DOHH2 (cell line): ENCODE measurements at regions not wholly inside any gene's neighbourhood (a gene's known extent, or its start where the extent isn't known, plus 50 kb on each side); places are given as distances from the start of the nearest gene placed in this dataset.

Experiments used
- H3F3A ChIP-seq: fragments of 200-600 bp; sonication (generic), shearing (Covaris generic); 2 replicates; pipeline ENCODE4 v1.6.0; 2016; ENCODE audit warnings: antibody characterized with exemption, mild to moderate bottlenecking; ENCODE audit not compliant: control insufficient read depth, insufficient read depth
- H3K27ac ChIP-seq: fragments of 200-600 bp; sonication (generic); 2 replicates; pipeline ENCODE4 v1.5.1; 2014; ENCODE audit warnings: low read depth, mild to moderate bottlenecking, low read length, moderate library complexity
- H3K27me3 ChIP-seq: fragments of 200-600 bp; sonication (generic); 2 replicates; pipeline ENCODE4 v1.6.1; 2014; ENCODE audit warnings: mild to moderate bottlenecking, low read length, mixed read lengths; ENCODE audit not compliant: control insufficient read depth
- H3K36me3 ChIP-seq: fragments of 200-600 bp; sonication (generic); 2 replicates; pipeline ENCODE4 v1.6.1; 2014; ENCODE audit warnings: mild to moderate bottlenecking, low read length, moderate library complexity, mixed read lengths; ENCODE audit not compliant: control insufficient read depth
- H3K4me1 ChIP-seq: fragments of 200-600 bp; sonication (generic); 2 replicates; pipeline ENCODE4 v1.6.1; 2014; ENCODE audit warnings: mild to moderate bottlenecking, low read length, mixed read lengths; ENCODE audit not compliant: control insufficient read depth
- H3K4me2 ChIP-seq: fragments of 200-600 bp; sonication (generic); 2 replicates; pipeline ENCODE4 v1.6.0; 2014; ENCODE audit warnings: mild to moderate bottlenecking, low read length, moderate library complexity
- H3K4me3 ChIP-seq: fragments of 200-600 bp; sonication (generic); 2 replicates; pipeline ENCODE4 v1.5.1; 2014; ENCODE audit warnings: mild to moderate bottlenecking, low read length, mixed read lengths
- H3K79me2 ChIP-seq: fragments of 200-600 bp; sonication (generic); 2 replicates; pipeline ENCODE4 v1.6.1; 2014; ENCODE audit warnings: mild to moderate bottlenecking, low read length, mixed read lengths; ENCODE audit not compliant: control insufficient read depth
- H3K9me2 ChIP-seq: fragments of 200-600 bp; sonication (generic); replicated peaks from 2 replicates; pipeline ENCODE4 v1.6.1; 2014; ENCODE audit warnings: mild to moderate bottlenecking, low read length, mixed read lengths; ENCODE audit not compliant: control insufficient read depth
- H3K9me3 ChIP-seq: fragments of 200-600 bp; sonication (generic); 2 replicates; pipeline ENCODE4 v1.6.1; 2014; ENCODE audit warnings: antibody characterized with exemption, low read length, mixed read lengths; ENCODE audit not compliant: control insufficient read depth, insufficient read depth
- H4K20me1 ChIP-seq: fragments of 200-600 bp; sonication (generic); 2 replicates; pipeline ENCODE4 v1.6.0; 2014; ENCODE audit warnings: low read depth, mild to moderate bottlenecking, antibody characterized with exemption, low read length, moderate library complexity; ENCODE audit not compliant: control insufficient read depth, insufficient read depth
- EZH2phosphoT487 ChIP-seq: fragments of 200-600 bp; sonication (generic); IDR thresholded peaks from 2 replicates; pipeline ENCODE4 v1.6.1; 2017; ENCODE audit warnings: borderline replicate concordance, mild to moderate bottlenecking, antibody characterized with exemption, low read length, moderate library complexity, mixed read lengths
- TF ChIP-seq, protein P1 (sequence below): fragments of 200-600 bp; sonication (generic); IDR thresholded peaks from one replicate; pipeline ENCODE4 v1.5.1; 2014; ENCODE audit warnings: antibody characterized with exemption, mild to moderate bottlenecking, low read depth, low read length; ENCODE audit not compliant: poor library complexity, severe bottlenecking

- peaks cover 3% of the 10 kb centered on the region; the same call in 1 of the 2 replicates for H3K9me3 ChIP-seq
Observed at GRCh38 chr11:95684701-95685100, 104.9 kb downstream of the FAM76B start.

GRCh38 chr11:95684170-95684569, 105.4 kb downstream of the FAM76B start:
- Histone ChIP-seq H3K4me1 (peaks cover 27% of the 10 kb centered on the region), H3K9me2 (no peaks in the 10 kb centered on the region), H3K36me3 (no peaks in the 10 kb centered on the region), H3K4me2 (no peak overlapping the region), H3K79me2 (no peaks in the 10 kb centered on the region), H3K27me3 (no peaks in the 10 kb centered on the region), H3K27ac (no peak overlapping the region), H3K9me3 (peaks cover 3% of the 10 kb centered on the region; the same call in 1 of the 2 replicates), H3F3A (0 out of 2 replicates have a peak, but pooled peaks cover 9% of the 10 kb centered on the region), H4K20me1 (no peaks in the 10 kb centered on the region), H3K4me3 (no peak overlapping the region)
- TF ChIP-seq EZH2phosphoT487 = no peak
- TF ChIP-seq, protein P1, sequence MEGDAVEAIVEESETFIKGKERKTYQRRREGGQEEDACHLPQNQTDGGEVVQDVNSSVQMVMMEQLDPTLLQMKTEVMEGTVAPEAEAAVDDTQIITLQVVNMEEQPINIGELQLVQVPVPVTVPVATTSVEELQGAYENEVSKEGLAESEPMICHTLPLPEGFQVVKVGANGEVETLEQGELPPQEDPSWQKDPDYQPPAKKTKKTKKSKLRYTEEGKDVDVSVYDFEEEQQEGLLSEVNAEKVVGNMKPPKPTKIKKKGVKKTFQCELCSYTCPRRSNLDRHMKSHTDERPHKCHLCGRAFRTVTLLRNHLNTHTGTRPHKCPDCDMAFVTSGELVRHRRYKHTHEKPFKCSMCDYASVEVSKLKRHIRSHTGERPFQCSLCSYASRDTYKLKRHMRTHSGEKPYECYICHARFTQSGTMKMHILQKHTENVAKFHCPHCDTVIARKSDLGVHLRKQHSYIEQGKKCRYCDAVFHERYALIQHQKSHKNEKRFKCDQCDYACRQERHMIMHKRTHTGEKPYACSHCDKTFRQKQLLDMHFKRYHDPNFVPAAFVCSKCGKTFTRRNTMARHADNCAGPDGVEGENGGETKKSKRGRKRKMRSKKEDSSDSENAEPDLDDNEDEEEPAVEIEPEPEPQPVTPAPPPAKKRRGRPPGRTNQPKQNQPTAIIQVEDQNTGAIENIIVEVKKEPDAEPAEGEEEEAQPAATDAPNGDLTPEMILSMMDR = no peak

More at GRCh38 chr11:95684701-95685100, 104.9 kb downstream of the FAM76B start:
- peaks cover under 1% of the 10 kb centered on the region; the same call in 1 of the 2 replicates for H3K36me3 ChIP-seq
- TF ChIP-seq, protein P1 = no peak
- no peak for TF ChIP-seq EZH2phosphoT487
- H4K20me1 ChIP-seq = no peaks in the 10 kb centered on the region
- H3K9me2 ChIP-seq = no peaks in the 10 kb centered on the region
- H3K79me2 ChIP-seq = no peaks in the 10 kb centered on the region
- no peak overlapping the region for H3K4me3 ChIP-seq
- H3K27ac ChIP-seq = no peak overlapping the region
- H3K4me1 ChIP-seq = peaks cover 32% of the 10 kb centered on the region
- no peak overlapping the region for H3K4me2 ChIP-seq
- H3K27me3 ChIP-seq = no peaks in the 10 kb centered on the region
- 0 out of 2 replicates have a peak, but pooled peaks cover 9% of the 10 kb centered on the region for H3F3A ChIP-seq

DNA sequence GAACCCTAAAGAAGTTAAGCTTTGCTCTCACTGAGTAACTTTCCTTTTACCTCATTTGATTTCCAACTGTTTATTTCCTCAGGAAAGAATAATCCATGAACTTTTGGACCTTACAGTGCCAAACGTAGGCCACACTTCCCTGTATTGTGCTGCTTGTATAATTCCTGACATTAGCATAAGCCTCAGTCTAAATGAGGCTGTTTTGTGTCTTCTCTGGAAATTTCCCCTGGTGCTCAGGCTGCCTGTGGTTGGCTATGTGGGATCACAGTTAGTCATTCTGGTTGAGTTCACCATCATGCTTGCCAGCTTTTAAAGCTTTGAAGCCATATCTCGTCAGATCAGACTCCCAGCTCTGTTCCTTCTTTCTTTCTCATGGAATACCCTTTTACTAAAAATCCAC, 107.0 kb downstream of the FAM76B start:
- Histone ChIP-seq H3K27ac (no peak overlapping the region), H3K36me3 (peaks cover 4% of the 10 kb centered on the region; the same call in 1 of the 2 replicates), H3K9me3 (peaks cover 5% of the 10 kb centered on the region; the same call in 1 of the 2 replicates), H3K4me3 (no peak overlapping the region), H3K79me2 (no peaks in the 10 kb centered on the region), H4K20me1 (no peaks in the 10 kb centered on the region), H3K9me2 (no peaks in the 10 kb centered on the region), H3K27me3 (no peaks in the 10 kb centered on the region), H3K4me1 (peaks cover 17% of the 10 kb centered on the region), H3F3A (no peaks in the 10 kb centered on the region), H3K4me2 (no peak overlapping the region)
- TF ChIP-seq, protein P1 = no peak
- TF ChIP-seq EZH2phosphoT487 = no peak
